ENCODE measurements at regions not wholly inside any gene's neighbourhood (a gene's known extent, or its start where the extent isn't known, plus 50 kb on each side); places are given as distances from the start of the nearest gene placed in this dataset.

DNA sequence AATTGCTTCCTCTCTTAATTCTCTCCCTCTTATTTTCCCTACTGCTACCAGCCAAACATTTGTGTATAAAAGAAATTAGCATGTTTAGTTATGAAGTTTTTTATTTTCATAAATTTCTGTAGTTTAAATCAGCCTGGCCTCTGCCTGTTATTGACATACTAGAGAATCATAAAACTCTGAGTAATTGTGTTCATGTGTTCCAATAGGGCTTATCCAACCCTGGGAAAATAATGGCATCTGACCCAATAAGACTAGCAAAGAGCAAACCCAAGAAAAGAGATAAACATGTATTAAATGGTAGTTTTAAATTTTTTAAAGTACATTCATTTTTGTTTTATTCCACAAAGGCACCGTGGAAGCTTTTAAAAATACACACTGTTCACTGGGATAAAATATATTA is 404.3 kb downstream of the HLX start:
- TF ChIP-seq, protein P1, sequence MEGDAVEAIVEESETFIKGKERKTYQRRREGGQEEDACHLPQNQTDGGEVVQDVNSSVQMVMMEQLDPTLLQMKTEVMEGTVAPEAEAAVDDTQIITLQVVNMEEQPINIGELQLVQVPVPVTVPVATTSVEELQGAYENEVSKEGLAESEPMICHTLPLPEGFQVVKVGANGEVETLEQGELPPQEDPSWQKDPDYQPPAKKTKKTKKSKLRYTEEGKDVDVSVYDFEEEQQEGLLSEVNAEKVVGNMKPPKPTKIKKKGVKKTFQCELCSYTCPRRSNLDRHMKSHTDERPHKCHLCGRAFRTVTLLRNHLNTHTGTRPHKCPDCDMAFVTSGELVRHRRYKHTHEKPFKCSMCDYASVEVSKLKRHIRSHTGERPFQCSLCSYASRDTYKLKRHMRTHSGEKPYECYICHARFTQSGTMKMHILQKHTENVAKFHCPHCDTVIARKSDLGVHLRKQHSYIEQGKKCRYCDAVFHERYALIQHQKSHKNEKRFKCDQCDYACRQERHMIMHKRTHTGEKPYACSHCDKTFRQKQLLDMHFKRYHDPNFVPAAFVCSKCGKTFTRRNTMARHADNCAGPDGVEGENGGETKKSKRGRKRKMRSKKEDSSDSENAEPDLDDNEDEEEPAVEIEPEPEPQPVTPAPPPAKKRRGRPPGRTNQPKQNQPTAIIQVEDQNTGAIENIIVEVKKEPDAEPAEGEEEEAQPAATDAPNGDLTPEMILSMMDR (conservative IDR thresholded peaks at IDR 0.05; ENCODE audit: low read length), result no peak
- no peak for TF ChIP-seq EZH2phosphoT487 (IDR thresholded peaks at IDR 0.05; ENCODE audit: borderline replicate concordance, low read depth, low read length)
